SK-N-SH treated with all-trans-retinoic acid at 6 μM for 48 hours (cell line): ENCODE measurements at regions not wholly inside any gene's neighbourhood (a gene's known extent, or its start where the extent isn't known, plus 50 kb on each side); places are given as distances from the start of the nearest gene placed in this dataset.

Experiments used
- ATAC-seq: fragments of 200-7000 bp; cut with Tn5 transposase; 3 replicates; pipeline ENCODE4 v1.9.1; 2020; ENCODE audit warnings: mild to moderate bottlenecking, moderate library complexity
- ARNTL ChIP-seq: fragments of 450-650 bp; formaldehyde crosslinking; IDR thresholded peaks from 2 replicates; pipeline ENCODE4 v1.5.0; 2020; ENCODE audit warnings: low read depth, mild to moderate bottlenecking, moderate library complexity, borderline replicate concordance
- BACH2 ChIP-seq: fragments of 250-450 bp; sonication (Bioruptor Pico); IDR thresholded peaks from 2 replicates; pipeline ENCODE4 v1.9.0; 2021; ENCODE audit warnings: mild to moderate bottlenecking, borderline replicate concordance
- CREB5 ChIP-seq: fragments of 250-450 bp; sonication (Bioruptor Pico); IDR thresholded peaks from 2 replicates; pipeline ENCODE4 v1.5.1; 2020; ENCODE audit warnings: low read depth, mild to moderate bottlenecking, moderate library complexity
- CSDC2 ChIP-seq: fragments of 250-450 bp; sonication (Bioruptor Pico); IDR thresholded peaks from 2 replicates; pipeline ENCODE4 v1.5.0; 2020; ENCODE audit warnings: mild to moderate bottlenecking, moderate library complexity
- ESRRG ChIP-seq: fragments of 250-450 bp; sonication (Bioruptor Pico); IDR thresholded peaks from 2 replicates; pipeline ENCODE4 v1.6.1; 2021; ENCODE audit warnings: mild to moderate bottlenecking
- GLIS3 ChIP-seq: fragments of 250-450 bp; sonication (Bioruptor Pico); IDR thresholded peaks from 2 replicates; pipeline ENCODE4 v1.5.0; 2020; ENCODE audit warnings: mild to moderate bottlenecking, moderate library complexity
- ISL1 ChIP-seq: fragments of 250-450 bp; sonication (Bioruptor Pico); IDR thresholded peaks from 2 replicates; pipeline ENCODE4 v2.1.2; 2022; ENCODE audit warnings: mild to moderate bottlenecking, moderate library complexity
- OSR1 ChIP-seq: fragments of 250-450 bp; sonication (Bioruptor Pico); IDR thresholded peaks from 2 replicates; pipeline ENCODE4 v1.8.0; 2022; ENCODE audit warnings: moderate library complexity, mild to moderate bottlenecking, inconsistent platforms
- PPARA ChIP-seq: fragments of 250-450 bp; sonication (Bioruptor Pico); IDR thresholded peaks from 2 replicates; pipeline ENCODE4 v1.5.0; 2020; ENCODE audit warnings: mild to moderate bottlenecking, borderline replicate concordance
- RARB ChIP-seq: fragments of 250-450 bp; sonication (Bioruptor Pico); IDR thresholded peaks from 2 replicates; pipeline ENCODE4 v1.8.0; 2021; ENCODE audit warnings: mild to moderate bottlenecking, moderate library complexity
- SNAI2 ChIP-seq: fragments of 250-450 bp; sonication (Bioruptor Pico); IDR thresholded peaks from 2 replicates; pipeline ENCODE4 v1.5.0; 2020; ENCODE audit warnings: mild to moderate bottlenecking, moderate library complexity
- TSHZ2 ChIP-seq: fragments of 250-450 bp; sonication (Bioruptor Pico); IDR thresholded peaks from 2 replicates; pipeline ENCODE4 v1.5.0; 2020; ENCODE audit warnings: mild to moderate bottlenecking, moderate library complexity
- ZC3H10 ChIP-seq: fragments of 250-450 bp; sonication (Bioruptor Pico); IDR thresholded peaks from 2 replicates; pipeline ENCODE4 v1.5.1; 2021; ENCODE audit warnings: mild to moderate bottlenecking, moderate library complexity
- ZFP3 ChIP-seq: fragments of 250-450 bp; sonication (Bioruptor Pico); IDR thresholded peaks from 2 replicates; pipeline ENCODE4 v1.5.0; 2020; ENCODE audit warnings: mild to moderate bottlenecking, moderate library complexity
- ZFP30 ChIP-seq: fragments of 450-650 bp; formaldehyde crosslinking; IDR thresholded peaks from 2 replicates; pipeline ENCODE4 v1.5.0; 2022; ENCODE audit warnings: mild to moderate bottlenecking, moderate library complexity
- ZNF565 ChIP-seq: fragments of 450-650 bp; formaldehyde crosslinking; conservative IDR thresholded peaks from 2 replicates; pipeline ENCODE4 v1.5.0; 2020; ENCODE audit warnings: low read depth, mild to moderate bottlenecking, moderate library complexity
- ZNF70 ChIP-seq: fragments of 450-650 bp; formaldehyde crosslinking; IDR thresholded peaks from 2 replicates; pipeline ENCODE4 v1.5.0; 2020; ENCODE audit warnings: mild to moderate bottlenecking, moderate library complexity
- ZNF8 ChIP-seq: fragments of 450-650 bp; formaldehyde crosslinking; IDR thresholded peaks from 2 replicates; pipeline ENCODE4 v1.5.0; 2020; ENCODE audit warnings: mild to moderate bottlenecking, moderate library complexity
- TF ChIP-seq, protein P1 (sequence below): fragments of 250-450 bp; sonication (Bioruptor Pico); IDR thresholded peaks from 2 replicates; pipeline ENCODE4 v1.8.0; 2020; ENCODE audit warnings: mild to moderate bottlenecking, moderate library complexity, borderline replicate concordance
- TF ChIP-seq, protein P2 (sequence below): fragments of 250-450 bp; sonication (Bioruptor Pico); IDR thresholded peaks from 2 replicates; pipeline ENCODE4 v1.5.1; 2021; ENCODE audit warnings: mild to moderate bottlenecking, moderate library complexity
- TF ChIP-seq, protein P3 (sequence below): fragments of 250-450 bp; sonication (Bioruptor Pico); IDR thresholded peaks from 2 replicates; pipeline ENCODE4 v1.8.0; 2021; ENCODE audit warnings: low read depth, mild to moderate bottlenecking, moderate library complexity, borderline replicate concordance

- TF ChIP-seq, protein P1, sequence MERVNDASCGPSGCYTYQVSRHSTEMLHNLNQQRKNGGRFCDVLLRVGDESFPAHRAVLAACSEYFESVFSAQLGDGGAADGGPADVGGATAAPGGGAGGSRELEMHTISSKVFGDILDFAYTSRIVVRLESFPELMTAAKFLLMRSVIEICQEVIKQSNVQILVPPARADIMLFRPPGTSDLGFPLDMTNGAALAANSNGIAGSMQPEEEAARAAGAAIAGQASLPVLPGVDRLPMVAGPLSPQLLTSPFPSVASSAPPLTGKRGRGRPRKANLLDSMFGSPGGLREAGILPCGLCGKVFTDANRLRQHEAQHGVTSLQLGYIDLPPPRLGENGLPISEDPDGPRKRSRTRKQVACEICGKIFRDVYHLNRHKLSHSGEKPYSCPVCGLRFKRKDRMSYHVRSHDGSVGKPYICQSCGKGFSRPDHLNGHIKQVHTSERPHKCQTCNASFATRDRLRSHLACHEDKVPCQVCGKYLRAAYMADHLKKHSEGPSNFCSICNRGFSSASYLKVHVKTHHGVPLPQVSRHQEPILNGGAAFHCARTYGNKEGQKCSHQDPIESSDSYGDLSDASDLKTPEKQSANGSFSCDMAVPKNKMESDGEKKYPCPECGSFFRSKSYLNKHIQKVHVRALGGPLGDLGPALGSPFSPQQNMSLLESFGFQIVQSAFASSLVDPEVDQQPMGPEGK (CRISPR knock-in tag): no peak
- TF ChIP-seq BACH2 (CRISPR knock-in tag) (no peak), OSR1 (CRISPR knock-in tag) (no peak), ZNF70 (CRISPR knock-in tag) (no peak), ESRRG (CRISPR knock-in tag) (no peak), ZFP3 (CRISPR knock-in tag) (no peak), ZFP30 (CRISPR knock-in tag) (no peak), ZC3H10 (CRISPR knock-in tag) (no peak), RARB (no peak)
- TF ChIP-seq, protein P2, sequence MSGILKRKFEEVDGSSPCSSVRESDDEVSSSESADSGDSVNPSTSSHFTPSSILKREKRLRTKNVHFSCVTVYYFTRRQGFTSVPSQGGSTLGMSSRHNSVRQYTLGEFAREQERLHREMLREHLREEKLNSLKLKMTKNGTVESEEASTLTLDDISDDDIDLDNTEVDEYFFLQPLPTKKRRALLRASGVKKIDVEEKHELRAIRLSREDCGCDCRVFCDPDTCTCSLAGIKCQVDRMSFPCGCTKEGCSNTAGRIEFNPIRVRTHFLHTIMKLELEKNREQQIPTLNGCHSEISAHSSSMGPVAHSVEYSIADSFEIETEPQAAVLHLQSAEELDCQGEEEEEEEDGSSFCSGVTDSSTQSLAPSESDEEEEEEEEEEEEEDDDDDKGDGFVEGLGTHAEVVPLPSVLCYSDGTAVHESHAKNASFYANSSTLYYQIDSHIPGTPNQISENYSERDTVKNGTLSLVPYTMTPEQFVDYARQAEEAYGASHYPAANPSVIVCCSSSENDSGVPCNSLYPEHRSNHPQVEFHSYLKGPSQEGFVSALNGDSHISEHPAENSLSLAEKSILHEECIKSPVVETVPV (CRISPR knock-in tag): no peak
- ATAC-seq: no peak
Observed at GRCh38 chr3:77902675-77903074, 862.8 kb downstream of the ROBO2 start.

GRCh38 chr3:77906102-77906709, 866.3 kb downstream of the ROBO2 start:
- TF ChIP-seq ESRRG (CRISPR knock-in tag): no peak
- no peak for TF ChIP-seq GLIS3 (CRISPR knock-in tag)
- no peak for TF ChIP-seq OSR1 (CRISPR knock-in tag)
- no peak for TF ChIP-seq BACH2 (CRISPR knock-in tag)
- TF ChIP-seq, protein P3, sequence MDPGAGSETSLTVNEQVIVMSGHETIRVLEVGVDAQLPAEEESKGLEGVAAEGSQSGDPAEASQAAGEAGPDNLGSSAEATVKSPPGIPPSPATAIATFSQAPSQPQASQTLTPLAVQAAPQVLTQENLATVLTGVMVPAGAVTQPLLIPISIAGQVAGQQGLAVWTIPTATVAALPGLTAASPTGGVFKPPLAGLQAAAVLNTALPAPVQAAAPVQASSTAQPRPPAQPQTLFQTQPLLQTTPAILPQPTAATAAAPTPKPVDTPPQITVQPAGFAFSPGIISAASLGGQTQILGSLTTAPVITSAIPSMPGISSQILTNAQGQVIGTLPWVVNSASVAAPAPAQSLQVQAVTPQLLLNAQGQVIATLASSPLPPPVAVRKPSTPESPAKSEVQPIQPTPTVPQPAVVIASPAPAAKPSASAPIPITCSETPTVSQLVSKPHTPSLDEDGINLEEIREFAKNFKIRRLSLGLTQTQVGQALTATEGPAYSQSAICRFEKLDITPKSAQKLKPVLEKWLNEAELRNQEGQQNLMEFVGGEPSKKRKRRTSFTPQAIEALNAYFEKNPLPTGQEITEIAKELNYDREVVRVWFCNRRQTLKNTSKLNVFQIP: no peak
- no peak for TF ChIP-seq ISL1
- no peak for TF ChIP-seq ZNF70 (CRISPR knock-in tag)
- no peak for TF ChIP-seq CSDC2 (CRISPR knock-in tag)
- TF ChIP-seq PPARA: no peak
- TF ChIP-seq, protein P1 (CRISPR knock-in tag): no peak
- TF ChIP-seq ARNTL: no peak
- TF ChIP-seq SNAI2 (CRISPR knock-in tag): no peak
- no peak for TF ChIP-seq ZFP3 (CRISPR knock-in tag)
- TF ChIP-seq CREB5 (CRISPR knock-in tag): no peak
- no peak for TF ChIP-seq ZNF565 (CRISPR knock-in tag)
- no peak for ATAC-seq

GRCh38 chr3:77913524-77914174, 873.8 kb downstream of the ROBO2 start:
- no peak for TF ChIP-seq ZNF565 (CRISPR knock-in tag)
- no peak for TF ChIP-seq ZNF8 (CRISPR knock-in tag)
- TF ChIP-seq SNAI2 (CRISPR knock-in tag): no peak
- no peak for TF ChIP-seq ZNF70 (CRISPR knock-in tag)
- no peak for TF ChIP-seq ISL1
- TF ChIP-seq PPARA: no peak
- TF ChIP-seq ZFP30 (CRISPR knock-in tag): no peak
- TF ChIP-seq, protein P1 (CRISPR knock-in tag): no peak
- no peak for TF ChIP-seq TSHZ2 (CRISPR knock-in tag)
- no peak for TF ChIP-seq OSR1 (CRISPR knock-in tag)
- no peak for TF ChIP-seq ESRRG (CRISPR knock-in tag)
- TF ChIP-seq CREB5 (CRISPR knock-in tag): no peak
- TF ChIP-seq ZFP3 (CRISPR knock-in tag): no peak
- no peak for TF ChIP-seq ARNTL
- TF ChIP-seq RARB: no peak
- no peak for TF ChIP-seq ZC3H10 (CRISPR knock-in tag)
- ATAC-seq: no peak
